ENCODE measurements at regions not wholly inside any gene's neighbourhood (a gene's known extent, or its start where the extent isn't known, plus 50 kb on each side); places are given as distances from the start of the nearest gene placed in this dataset.

GRCh38 chr11:111035746-111036145 lies 209.8 kb upstream of the POU2AF2 start:
- Histone ChIP-seq H3K4me1 (ENCODE audit: control insufficient read depth in 1 of 2, insufficient read depth in 2 of 2, low read length in 2 of 2) (no peaks in the 10 kb centered on the region), H3K79me2 (ENCODE audit: insufficient read depth, low read length) (no peaks in the 10 kb centered on the region), H4K20me1 (ENCODE audit: insufficient read depth) (no peaks in the 10 kb centered on the region), H3K9me2 (ENCODE audit: insufficient read depth) (no peaks in the 10 kb centered on the region), H3K27ac (ENCODE audit: low read depth, low read length) (no peak overlapping the region), H2AFZ (ENCODE audit: low read depth, low read length, poor library complexity, severe bottlenecking) (no peak overlapping the region), H3K4me2 (ENCODE audit: low read length) (no peak overlapping the region), H3K27me3 (ENCODE audit: insufficient read depth, low read length) (no peaks in the 10 kb centered on the region), H3K9ac (ENCODE audit: low read length) (no peak overlapping the region), H3K36me3 (ENCODE audit: control insufficient read depth in 1 of 2, insufficient read depth in 2 of 2, low read length in 2 of 2) (no peaks in the 10 kb centered on the region), H3K4me3 (replicated peaks in 1 of 2; ENCODE audit: low read depth in 1 of 2, low read length in 2 of 2) (no peak overlapping the region), H3K9me3 (ENCODE audit: control insufficient read depth in 1 of 2, insufficient read depth in 1 of 2, low read depth in 1 of 2, low read length in 2 of 2) (no peaks in the 10 kb centered on the region)
- intact Hi-C loops (cut with micrococcal nuclease): no loop called here
- ATAC-seq: no peak
- DNase-seq (ENCODE audit: low read depth, low spot score): no peak
- POLR2A ChIA-PET: no interaction called here
- TF ChIP-seq ELF1 (IDR thresholded peaks at IDR 0.05; ENCODE audit: borderline replicate concordance, low read depth) (no peak), EZH2 (IDR thresholded peaks at IDR 0.05) (no peak), TCF7L2 (IDR thresholded peaks at IDR 0.05; ENCODE audit: borderline replicate concordance, extremely low read depth, insufficient read depth, insufficient read length) (no peak)
- CTCF ChIA-PET: no interaction called here
- BruUV-seq (replicated peaks): no TSS peak
- RAD21 ChIA-PET (ENCODE audit: low non-redundant PET in 1 of 2, low total read pairs in 2 of 2, uncharacterized antibody in 2 of 2, unreplicated experiment in 2 of 2): no interaction called here

GRCh38 chr11:111026241-111026640 lies 219.3 kb upstream of the POU2AF2 start:
- H3K79me2 ChIP-seq (ENCODE audit: insufficient read depth, low read length): no peaks in the 10 kb centered on the region
- ChIA-PET RAD21 (ENCODE audit: low non-redundant PET in 1 of 2, low total read pairs in 2 of 2, uncharacterized antibody in 2 of 2, unreplicated experiment in 2 of 2) (no interaction called here), CTCF (no interaction called here), POLR2A (no interaction called here)
- intact Hi-C loops (cut with micrococcal nuclease): no loop called here
- H3K27ac ChIP-seq (ENCODE audit: low read depth, low read length): no peak overlapping the region
- DNase-seq (ENCODE audit: low read depth, low spot score) (no peak), ATAC-seq (no peak)
- no peaks in the 10 kb centered on the region for H3K9me3 ChIP-seq (ENCODE audit: control insufficient read depth in 1 of 2, insufficient read depth in 1 of 2, low read depth in 1 of 2, low read length in 2 of 2)
- no peaks in the 10 kb centered on the region for H3K4me1 ChIP-seq (ENCODE audit: control insufficient read depth in 1 of 2, insufficient read depth in 2 of 2, low read length in 2 of 2)
- no peaks in the 10 kb centered on the region for H4K20me1 ChIP-seq (ENCODE audit: insufficient read depth)
- no peak for TF ChIP-seq RAD21 (IDR thresholded peaks at IDR 0.05; ENCODE audit: low read depth)
- TF ChIP-seq ZBTB33 (IDR thresholded peaks at IDR 0.05; ENCODE audit: extremely low read depth, insufficient replicate concordance, low read length): no peak
- TF ChIP-seq FOSL1 (IDR thresholded peaks at IDR 0.05; ENCODE audit: low read depth): no peak
- no peak for TF ChIP-seq POLR2A (IDR thresholded peaks at IDR 0.05; ENCODE audit: borderline replicate concordance, extremely low read depth, insufficient read depth, insufficient read length)
- TF ChIP-seq SP1 (IDR thresholded peaks at IDR 0.05; ENCODE audit: low read depth): no peak
- no peak for TF ChIP-seq SRF (IDR thresholded peaks at IDR 0.05; ENCODE audit: low read depth)
- no peak for TF ChIP-seq CEBPB (IDR thresholded peaks at IDR 0.05; ENCODE audit: low read depth)
- no peak for TF ChIP-seq TCF7L2 (IDR thresholded peaks at IDR 0.05; ENCODE audit: borderline replicate concordance, extremely low read depth, insufficient read depth, insufficient read length)
- no peak for TF ChIP-seq EGR1 (IDR thresholded peaks at IDR 0.05; ENCODE audit: low read depth)
- no peak for TF ChIP-seq EZH2phosphoT487 (IDR thresholded peaks at IDR 0.05; ENCODE audit: borderline replicate concordance)
- TF ChIP-seq ZNF274 (IDR thresholded peaks at IDR 0.05; ENCODE audit: low read depth, low read length): no peak
- no peak for TF ChIP-seq CBX3 (IDR thresholded peaks at IDR 0.05; ENCODE audit: low read depth)
- TF ChIP-seq CTCF (IDR thresholded peaks at IDR 0.05 in 2 of 3, conservative IDR thresholded peaks at IDR 0.05 in 1 of 3; ENCODE audit: borderline replicate concordance in 1 of 3, insufficient read depth in 1 of 3, low read depth in 2 of 3, low read length in 2 of 3): no peak
- TF ChIP-seq POLR2AphosphoS5 (IDR thresholded peaks at IDR 0.05; ENCODE audit: low read depth, low read length): no peak
- TF ChIP-seq JUND (IDR thresholded peaks at IDR 0.05): no peak
- no peaks in the 10 kb centered on the region for H3K9me2 ChIP-seq (ENCODE audit: insufficient read depth)
- H3K36me3 ChIP-seq (ENCODE audit: control insufficient read depth in 1 of 2, insufficient read depth in 2 of 2, low read length in 2 of 2): no peaks in the 10 kb centered on the region
- H3K4me3 ChIP-seq (replicated peaks in 1 of 2; ENCODE audit: low read depth in 1 of 2, low read length in 2 of 2): no peak overlapping the region
- no peak overlapping the region for H3K4me2 ChIP-seq (ENCODE audit: low read length)
- H3K27me3 ChIP-seq (ENCODE audit: insufficient read depth, low read length): peaks cover 15% of the 10 kb centered on the region; the same call in 1 of the 2 replicates
- no peak overlapping the region for H2AFZ ChIP-seq (ENCODE audit: low read depth, low read length, poor library complexity, severe bottlenecking)
- no peak overlapping the region for H3K9ac ChIP-seq (ENCODE audit: low read length)
- no TSS peak for BruUV-seq (replicated peaks)
